Limb (tissue), 2 donors: ENCODE measurements at regions not wholly inside any gene's neighbourhood (a gene's known extent, or its start where the extent isn't known, plus 50 kb on each side); places are given as distances from the start of the nearest gene placed in this dataset.
"Not testable (repeated sequence)": the region's sequence is repeated elsewhere in the genome, so short reads cannot be mapped to it uniquely, and the experiment has no call there.

Experiments used
- DNase-seq, 2 donors: peaks; one replicate each; pipeline ENCODE4 v3.0.0-alpha.2; 2016; ENCODE audit errors: extremely low spot score in 2 of 2

GRCh38 chr3:10109-10996, 186.2 kb upstream of the CHL1 start:
- peak in 1 of 2 donors; percentile 35 for DNase-seq

- DNase-seq: no peak
These were observed 184.8 kb upstream of the CHL1 start for GRCh38 chr3:11734-12133.

- no peak for DNase-seq
These were observed 181.9 kb upstream of the CHL1 start for GRCh38 chr3:14652-15051.

GRCh38 chr3:16366-16765, 180.2 kb upstream of the CHL1 start:
- DNase-seq: no peak

- DNase-seq: no peak
These were observed 176.1 kb upstream of the CHL1 start for GRCh38 chr3:20421-20820.

- peak in 1 of 2 donors; percentile 52 for DNase-seq
These were observed 172.6 kb upstream of the CHL1 start for GRCh38 chr3:24006-24405.

- DNase-seq: no peak
These were observed 171.5 kb upstream of the CHL1 start for GRCh38 chr3:25056-25455.

GRCh38 chr3:35985-36384, 160.6 kb upstream of the CHL1 start:
- not testable (repeated sequence) for DNase-seq

- DNase-seq: not testable (repeated sequence)
These were observed 153.5 kb upstream of the CHL1 start for GRCh38 chr3:42871-43744.

GRCh38 chr3:44028-44676, 152.4 kb upstream of the CHL1 start:
- no peak for DNase-seq

GRCh38 chr3:44941-45340, 151.6 kb upstream of the CHL1 start:
- DNase-seq: not testable (repeated sequence)

GRCh38 chr3:46576-46975, 150.0 kb upstream of the CHL1 start:
- no peak for DNase-seq

- DNase-seq: not testable (repeated sequence)
These were observed 143.1 kb upstream of the CHL1 start for GRCh38 chr3:53441-53840.

- DNase-seq: no peak
These were observed 142.3 kb upstream of the CHL1 start for GRCh38 chr3:54240-54639.

GRCh38 chr3:56672-57071, 139.9 kb upstream of the CHL1 start:
- no peak for DNase-seq

GRCh38 chr3:59854-60253, 136.7 kb upstream of the CHL1 start:
- DNase-seq: no peak

GRCh38 chr3:63095-63765, 133.3 kb upstream of the CHL1 start:
- no peak for DNase-seq

- DNase-seq: no peak
These were observed 126.9 kb upstream of the CHL1 start for GRCh38 chr3:69690-70089.

GRCh38 chr3:72776-73175, 123.8 kb upstream of the CHL1 start:
- no peak for DNase-seq

- DNase-seq: no peak
These were observed 123.3 kb upstream of the CHL1 start for GRCh38 chr3:73271-73670.

GRCh38 chr3:74676-75243, 121.8 kb upstream of the CHL1 start:
- DNase-seq: no peak
